ENCODE measurements at regions not wholly inside any gene's neighbourhood (a gene's known extent, or its start where the extent isn't known, plus 50 kb on each side); places are given as distances from the start of the nearest gene placed in this dataset.
A peak's percentile ranks its signal among the peaks of the same experiment; 100 is the strongest.
"Not testable (repeated sequence)": the region's sequence is repeated elsewhere in the genome, so short reads cannot be mapped to it uniquely, and the experiment has no call there.

DNA sequence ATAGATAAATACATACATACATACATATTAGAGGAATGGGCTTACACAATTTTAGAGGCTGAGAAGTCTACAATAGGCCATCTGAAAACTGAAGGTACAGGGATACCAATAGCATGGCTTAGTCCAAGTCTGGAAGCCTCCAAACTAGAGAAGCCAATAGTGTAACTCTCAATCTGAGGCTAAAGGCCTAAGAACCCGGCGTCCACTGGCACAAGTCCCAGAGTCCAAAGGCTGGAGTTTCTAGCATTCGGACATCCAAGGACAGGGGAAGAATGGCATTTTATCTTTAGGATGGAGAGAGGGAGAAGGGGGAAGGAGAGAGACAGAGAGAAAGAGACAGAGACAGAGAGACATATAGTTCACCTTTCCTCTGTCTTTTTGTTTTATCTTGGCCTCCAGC is 63.7 kb upstream of the SYT4 start:
- ATAC-seq (no peak), DNase-seq (no peak)
- intact Hi-C loops (cut with DNase I), result no loop called here

DNA sequence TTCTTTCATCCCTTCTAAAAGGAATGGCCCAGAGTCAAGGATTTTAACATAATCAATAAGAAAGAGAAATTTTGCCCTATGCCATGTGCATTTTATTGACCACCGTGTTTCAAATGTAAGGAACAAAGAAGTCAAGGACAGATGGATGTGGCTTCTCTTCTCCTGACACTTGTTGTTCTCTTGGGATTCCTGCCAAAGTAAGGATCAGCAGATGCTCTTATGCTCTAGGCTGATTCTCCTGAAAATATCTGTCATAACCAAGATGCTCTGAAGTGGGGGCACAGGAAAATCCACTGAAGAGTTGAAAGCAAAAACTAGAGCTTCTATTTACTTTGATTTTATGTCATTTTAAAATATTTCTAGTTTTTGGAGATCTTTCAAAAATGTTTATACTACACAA is 72.9 kb upstream of the SYT4 start:
- intact Hi-C loops (cut with DNase I), result no loop called here
- ATAC-seq (no peak), DNase-seq (no peak)

DNA sequence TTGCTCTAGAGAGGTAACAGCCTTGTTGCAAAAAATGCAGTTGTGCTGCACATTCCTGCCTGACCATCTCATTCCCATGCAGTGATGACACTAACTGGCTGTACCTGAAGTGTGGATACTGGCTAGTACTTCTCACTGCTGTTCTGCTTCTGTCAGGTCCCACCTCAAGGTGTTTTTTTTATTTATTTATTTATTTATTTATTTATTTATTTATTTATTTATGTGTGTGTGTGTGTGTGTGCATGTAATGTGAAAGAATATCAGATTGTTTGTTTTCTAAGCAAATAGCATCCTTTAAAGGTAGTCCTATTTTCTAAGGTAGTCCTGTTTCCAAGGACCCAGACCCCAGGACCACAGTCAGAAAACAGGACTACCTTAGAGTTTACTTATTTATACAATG is 87.2 kb upstream of the SYT4 start:
- no peak for DNase-seq
- ATAC-seq, result no peak
- intact Hi-C loops (cut with DNase I), result no loop called here

DNA sequence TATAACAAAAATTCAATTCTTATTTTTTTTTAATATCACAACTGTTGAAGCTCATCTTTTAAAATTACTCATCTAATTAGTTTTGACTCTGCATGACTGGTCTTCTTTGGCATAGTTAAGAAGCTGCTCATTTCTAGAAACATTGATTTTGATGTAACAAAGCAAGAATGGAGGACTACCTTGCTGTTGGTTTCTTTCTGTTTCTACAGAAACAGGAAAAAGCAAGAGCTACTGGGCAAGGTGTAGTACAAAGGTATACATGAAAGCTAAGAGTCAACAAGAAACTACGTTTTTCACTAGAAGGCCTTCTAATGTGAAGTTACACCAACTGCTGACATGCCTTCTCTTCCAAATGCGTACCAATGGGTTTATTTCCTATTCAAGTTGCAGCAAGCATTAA is 90.6 kb upstream of the SYT4 start:
- ATAC-seq (no peak), DNase-seq (no peak)
- intact Hi-C loops (cut with DNase I), result no loop called here

DNA sequence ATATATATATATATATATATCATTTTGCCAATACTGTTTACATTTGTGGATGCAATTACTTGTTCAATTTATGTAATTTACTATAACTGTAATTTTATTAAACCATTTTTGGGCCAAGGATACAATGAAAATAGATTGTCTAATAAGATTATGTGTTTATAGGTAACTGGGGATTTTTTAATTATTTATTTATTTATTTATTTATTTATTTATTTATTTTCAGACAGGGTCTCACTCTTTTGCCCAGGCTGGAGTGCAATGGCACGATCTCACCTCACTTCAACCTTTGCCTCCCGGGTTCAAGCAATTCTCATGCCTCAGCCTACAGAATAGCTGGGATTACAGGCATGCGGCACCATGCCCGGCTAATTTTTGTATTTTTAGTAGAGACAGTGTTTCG is 92.0 kb upstream of the SYT4 start:
- ATAC-seq; intact Hi-C loops (cut with DNase I); DNase-seq: not testable (repeated sequence)

DNA sequence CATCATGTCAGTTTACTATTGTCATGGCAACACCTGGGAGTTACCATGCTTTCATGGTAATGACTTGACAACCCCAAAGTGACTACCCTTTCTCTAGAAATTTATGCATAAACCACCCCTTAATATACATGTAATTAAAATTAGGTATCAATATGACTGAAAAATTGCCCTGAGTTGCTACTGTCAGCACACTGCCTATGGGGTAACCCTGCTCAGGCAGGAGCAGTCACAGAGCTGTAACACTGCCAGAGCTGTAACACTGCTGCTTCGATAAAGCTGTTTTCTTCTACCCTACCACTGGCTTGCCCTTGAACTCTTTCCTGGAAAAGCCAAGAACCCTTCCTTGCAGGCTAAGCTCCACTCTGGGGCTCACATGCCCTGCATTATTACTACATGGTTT is 95.5 kb upstream of the SYT4 start:
- intact Hi-C loops (cut with DNase I), result no loop called here
- ATAC-seq (no peak), DNase-seq (no peak)

DNA sequence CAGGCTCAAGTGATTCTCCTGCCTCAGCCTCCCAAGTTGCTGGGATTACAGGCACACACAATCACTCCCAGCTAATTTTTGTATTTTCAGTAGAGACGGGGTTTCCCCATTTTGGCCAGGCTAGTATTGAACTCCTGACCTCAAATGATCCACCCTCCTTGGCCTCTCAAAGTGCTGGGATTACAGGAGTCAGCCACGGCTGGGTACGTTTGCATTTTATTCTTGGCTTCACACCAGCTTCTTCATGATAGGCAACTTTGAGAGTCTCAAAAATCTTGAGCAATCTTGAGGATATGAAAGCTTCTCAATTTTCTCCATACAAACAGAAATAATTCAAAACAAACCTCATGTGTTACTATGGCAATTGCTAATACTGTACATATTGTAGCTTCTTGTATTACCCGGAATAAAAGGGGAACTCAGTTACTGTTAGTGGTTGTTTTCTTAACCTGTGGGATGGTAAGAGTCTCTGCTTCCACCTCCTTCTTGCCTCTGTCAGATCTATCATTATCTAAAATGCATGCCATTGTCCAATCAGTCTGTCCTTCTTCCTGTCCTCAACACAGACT is 102.9 kb upstream of the SYT4 start:
- intact Hi-C loops (cut with DNase I), result no loop called here
- DNase-seq (no peak), ATAC-seq (peak in 1 of 2 donors; percentile 84)

DNA sequence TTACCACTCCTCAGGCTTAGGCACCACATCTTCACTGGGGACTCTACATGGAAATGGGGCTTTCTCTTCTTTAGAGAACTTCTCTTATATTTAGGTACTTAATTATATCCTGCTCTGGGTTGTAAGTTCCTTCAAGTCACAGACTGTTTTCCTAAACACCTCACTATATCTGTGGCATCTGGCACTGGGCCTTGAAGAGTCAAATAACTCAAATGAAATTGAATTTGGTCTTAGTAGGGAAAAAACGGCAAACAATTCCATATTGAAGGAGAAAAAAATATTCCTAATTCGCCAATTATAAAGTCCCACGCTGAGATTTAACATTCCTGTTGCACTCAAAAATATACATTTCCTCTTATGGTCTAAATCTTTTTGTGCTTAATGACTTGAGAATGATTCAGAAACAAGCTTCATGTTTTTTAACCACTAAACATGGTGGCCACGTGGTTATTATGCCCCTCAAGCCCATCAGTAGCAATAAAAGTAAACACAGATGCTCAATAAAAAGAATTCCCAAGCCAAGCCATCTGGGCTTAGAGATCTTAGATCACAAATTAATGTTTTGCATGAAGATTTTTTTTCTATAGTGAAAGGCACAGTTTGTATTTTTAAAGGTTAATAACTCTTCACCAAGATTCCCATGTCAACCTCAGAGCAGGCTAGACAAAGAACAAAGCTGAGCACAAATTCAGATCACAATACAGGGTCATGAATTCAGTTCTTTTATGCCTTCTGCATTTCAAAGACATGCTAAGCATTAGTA is 105.5 kb upstream of the SYT4 start:
- DNase-seq (no peak), ATAC-seq (no peak)
- intact Hi-C loops (cut with DNase I), result no loop called here

DNA sequence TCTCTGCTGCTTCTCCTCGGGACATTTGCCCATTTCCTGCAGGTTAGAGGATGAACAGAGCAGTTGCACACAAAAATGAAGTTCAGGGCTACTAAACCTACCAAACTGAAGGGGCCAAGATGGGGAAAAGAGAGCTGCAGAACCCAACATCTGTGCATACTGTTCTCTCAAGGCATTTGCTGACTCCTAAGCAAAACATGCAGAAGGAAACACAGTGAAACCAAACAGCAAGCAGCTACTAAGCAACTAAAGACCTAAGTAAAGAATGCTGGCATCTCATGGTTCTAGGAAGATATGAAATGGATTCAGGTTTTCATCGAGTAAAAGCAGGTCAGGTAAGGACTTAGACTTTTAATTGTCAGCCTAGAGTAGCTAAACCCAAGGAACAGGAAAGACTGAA is 111.9 kb upstream of the SYT4 start:
- intact Hi-C loops (cut with DNase I), result no loop called here
- ATAC-seq (peak in 1 of 2 donors; percentile 51), DNase-seq (no peak)

DNA sequence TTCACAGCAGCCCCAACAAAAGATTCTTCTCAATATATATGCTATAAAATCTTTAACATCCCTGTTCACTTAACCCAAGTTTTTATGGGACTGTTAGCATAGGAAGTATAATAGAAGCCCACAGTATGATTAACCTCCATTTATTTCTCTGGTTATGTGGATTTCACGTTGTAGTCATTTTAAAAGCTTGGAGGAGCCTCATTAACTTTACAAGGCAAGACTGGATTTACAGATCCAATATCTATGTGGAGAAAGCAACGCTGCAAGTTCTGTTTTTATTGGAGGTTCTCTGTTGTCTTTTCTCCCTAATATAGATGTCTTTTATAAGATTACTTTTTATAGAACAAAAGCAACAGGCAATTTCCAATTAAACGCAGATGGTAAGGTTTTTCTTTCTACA is 114.9 kb upstream of the SYT4 start:
- intact Hi-C loops (cut with DNase I), result loop anchor here in 1 of 2 donors (10.0 kb wide), 1 partner anchor 1337 kb away; no protein-coding TSS in a partner anchor
- ATAC-seq (no peak), DNase-seq (no peak)

DNA sequence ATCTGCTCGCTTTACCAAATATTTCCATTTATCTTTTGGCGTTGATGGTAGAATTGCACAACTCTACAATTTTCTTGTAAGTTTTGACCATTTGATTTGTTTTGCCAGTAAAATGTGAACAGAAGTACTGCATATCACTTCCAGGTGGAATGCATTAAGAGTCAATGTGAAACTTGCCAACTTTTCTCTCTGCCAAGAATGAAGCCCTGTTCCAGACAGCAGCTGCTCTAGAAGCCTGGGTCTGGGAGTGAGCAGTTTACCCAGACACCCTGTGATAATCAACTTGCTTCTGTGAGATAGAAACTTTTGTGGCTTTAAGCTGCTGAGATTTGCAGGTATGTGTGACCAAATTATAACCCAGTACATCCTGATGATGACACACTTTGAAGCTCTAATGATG is 115.9 kb upstream of the SYT4 start:
- DNase-seq, result no peak
- peak; percentile 55 to 97 for ATAC-seq
- intact Hi-C loops (cut with DNase I), result loop anchor here in 1 of 2 donors (10.0 kb wide), 1 partner anchor 1338 kb away; no protein-coding TSS in a partner anchor

DNA sequence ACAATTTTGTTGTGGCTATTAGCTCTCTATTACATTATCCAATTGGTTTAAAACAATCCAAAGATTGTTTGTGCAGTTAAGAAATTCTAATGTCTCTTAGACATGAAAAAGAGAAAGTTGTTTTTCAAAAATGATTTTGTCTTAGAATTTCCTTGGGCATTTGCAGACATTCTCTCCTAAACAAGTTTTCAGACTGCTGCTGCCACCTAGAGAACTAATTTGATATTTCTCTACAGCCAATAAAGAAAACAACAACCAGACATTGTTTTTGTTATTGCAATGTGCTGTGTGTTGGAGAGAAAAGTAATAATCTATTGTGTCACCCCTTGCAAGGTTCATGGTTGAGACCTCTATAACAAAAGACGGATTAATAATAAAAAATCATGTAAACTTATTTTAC is 119.0 kb upstream of the SYT4 start:
- ATAC-seq (no peak), DNase-seq (no peak)
- intact Hi-C loops (cut with DNase I), result loop anchor here in 1 of 2 donors (2.0 to 10.0 kb wide), 2 partner anchors 1281 to 1341 kb away; no protein-coding TSS in a partner anchor

DNA sequence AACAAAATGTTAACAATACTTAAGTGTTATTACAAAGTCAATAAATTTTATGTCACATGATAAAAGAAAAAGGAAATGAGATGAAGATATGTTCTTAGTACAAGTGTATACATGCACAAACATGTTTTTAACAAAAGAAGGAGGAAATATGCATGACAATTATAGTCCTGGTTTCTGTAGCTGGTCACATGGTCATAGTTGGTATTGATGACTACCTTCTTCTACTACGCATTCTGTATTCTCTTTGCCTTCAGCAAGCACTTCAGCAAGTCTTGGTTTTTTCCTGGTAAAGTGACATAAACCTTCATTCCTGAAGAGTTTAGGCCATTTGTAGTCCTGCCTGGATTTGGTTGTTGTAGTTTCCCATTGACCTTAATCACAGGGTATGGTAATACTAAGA is 121.3 kb upstream of the SYT4 start:
- intact Hi-C loops (cut with DNase I), result loop anchor here in 1 of 2 donors (10.0 kb wide), 1 partner anchor 1344 kb away; no protein-coding TSS in a partner anchor
- DNase-seq, result no peak
- ATAC-seq, result no peak

DNA sequence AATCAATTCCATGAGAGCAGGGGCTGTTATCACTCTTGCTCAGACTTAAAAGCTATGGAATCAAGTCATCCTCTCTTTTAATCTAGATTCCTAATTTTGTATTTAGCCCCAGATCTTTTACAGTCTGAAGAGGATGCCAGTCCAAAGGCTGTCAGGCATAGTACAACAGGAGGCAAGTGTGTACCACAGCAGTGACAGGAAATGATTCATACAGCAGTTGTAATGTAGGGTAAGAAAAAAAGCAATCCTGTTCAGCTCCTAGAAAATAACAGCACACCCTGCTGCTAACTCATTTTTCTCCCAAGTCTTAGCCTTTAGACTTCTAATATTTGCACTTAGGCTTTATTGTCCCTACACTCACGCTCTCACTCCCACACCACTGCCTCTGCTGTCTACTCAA is 127.8 kb upstream of the SYT4 start:
- no peak for ATAC-seq
- intact Hi-C loops (cut with DNase I), result no loop called here
- DNase-seq, result no peak

DNA sequence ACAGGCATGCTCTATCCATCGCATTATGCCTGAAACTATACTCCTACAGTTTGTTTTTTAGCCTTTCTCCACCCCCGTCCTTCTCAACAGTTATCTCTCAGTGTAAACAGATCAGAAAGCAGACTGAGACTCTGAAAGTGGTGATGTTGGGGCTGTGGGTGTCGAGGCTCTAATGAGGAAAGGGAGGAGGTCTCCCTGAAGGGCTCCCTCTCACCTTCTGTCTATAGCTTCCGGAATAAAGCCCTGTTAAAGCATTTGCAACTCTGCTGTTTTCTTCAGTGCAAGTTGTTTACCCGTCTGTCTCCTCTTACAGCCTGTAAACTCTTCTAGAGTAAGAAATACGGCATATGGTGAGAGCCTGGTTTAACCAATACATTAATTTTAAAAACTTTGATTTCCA is 136.7 kb upstream of the SYT4 start:
- ATAC-seq (no peak), DNase-seq (no peak)
- intact Hi-C loops (cut with DNase I), result loop anchor here in 1 of 2 donors (10.0 kb wide), 1 partner anchor 141 kb away; no protein-coding TSS in a partner anchor

DNA sequence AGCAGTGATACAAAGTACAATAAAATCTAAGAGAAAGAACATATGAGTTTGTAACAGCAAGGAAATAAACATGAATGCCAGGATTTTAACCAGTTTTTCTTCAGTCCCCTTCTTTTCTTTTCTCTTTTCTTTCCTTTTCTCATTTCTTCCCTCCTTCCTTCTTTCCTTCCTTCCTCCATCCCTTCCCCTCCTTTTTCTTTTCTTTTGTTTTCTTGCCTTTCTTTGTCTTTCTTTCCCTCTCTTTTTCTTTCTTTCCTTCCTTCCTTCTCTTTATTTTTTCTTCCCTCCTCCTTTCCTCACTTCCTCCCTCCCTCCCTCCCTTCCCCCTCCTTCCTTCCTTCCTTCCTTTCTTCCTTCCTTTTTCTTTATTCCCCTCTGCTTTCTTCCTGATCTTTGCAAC is 142.8 kb upstream of the SYT4 start:
- intact Hi-C loops (cut with DNase I), result no loop called here
- ATAC-seq, result no peak

DNA sequence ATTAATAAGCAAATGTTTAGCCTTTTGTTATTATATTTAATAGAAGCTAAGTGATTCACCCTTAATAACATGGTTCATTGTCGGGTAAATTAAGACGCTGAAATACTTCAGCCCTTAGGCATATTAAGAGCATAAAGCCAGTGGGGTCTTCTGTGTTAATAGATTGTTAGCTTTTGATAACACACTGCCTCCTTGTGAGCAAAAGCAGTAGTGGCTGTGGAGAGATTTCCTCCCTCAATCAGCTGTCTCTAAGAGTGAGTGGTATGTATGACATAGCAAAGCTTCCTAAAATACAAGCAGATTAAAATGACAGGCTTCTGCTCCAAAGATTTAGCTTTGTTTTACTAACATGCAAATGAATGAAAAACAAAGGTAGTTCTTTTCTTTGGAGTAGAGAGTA is 143.7 kb upstream of the SYT4 start:
- DNase-seq, result no peak
- no peak for ATAC-seq

More for the DNA sequence above, 142.8 kb upstream of the SYT4 start:
- DNase-seq, result no peak

DNA sequence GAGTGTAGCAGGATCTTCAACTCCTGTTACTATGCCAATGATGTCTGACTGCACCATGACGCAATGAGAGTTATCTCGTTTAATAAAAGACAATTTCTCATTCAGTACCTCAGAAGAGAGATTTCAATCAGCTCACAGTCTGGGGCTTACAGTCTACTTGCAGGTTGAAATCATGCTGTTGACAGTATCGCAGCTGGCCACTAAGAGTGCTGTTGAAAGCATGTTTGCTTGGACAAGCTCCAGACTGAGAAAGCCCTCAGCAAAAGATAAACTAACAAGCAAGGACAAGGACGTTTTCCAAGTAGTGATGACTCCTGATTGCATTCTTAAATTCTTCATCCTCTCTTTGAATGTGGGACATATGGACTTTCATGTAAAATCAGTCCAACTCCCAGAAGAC is 145.2 kb upstream of the SYT4 start:
- DNase-seq, result no peak
- peak; percentile 45 to 57 for ATAC-seq
- intact Hi-C loops (cut with DNase I), result no loop called here

More for the DNA sequence above, 143.7 kb upstream of the SYT4 start:
- intact Hi-C loops (cut with DNase I), result no loop called here

DNA sequence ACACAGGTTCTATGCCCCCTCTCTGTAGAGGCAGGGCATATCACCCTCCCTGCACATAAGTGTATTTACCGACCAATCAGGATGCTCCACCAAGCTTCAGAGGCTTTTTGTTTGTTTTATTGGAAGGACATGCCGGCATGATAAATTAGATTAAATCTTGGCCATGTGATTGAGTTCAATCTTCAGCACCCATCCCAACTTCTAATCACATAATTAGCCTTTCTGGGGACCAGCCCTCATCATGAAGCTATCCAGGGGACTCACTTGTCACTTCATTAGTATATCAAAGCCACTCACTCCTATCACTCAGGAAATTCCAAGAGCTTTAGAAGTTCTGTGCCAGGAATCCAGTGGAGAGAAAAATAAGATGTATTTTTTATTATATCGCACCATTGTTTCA is 158.6 kb upstream of the SYT4 start:
- intact Hi-C loops (cut with DNase I), result no loop called here
- ATAC-seq (no peak), DNase-seq (no peak)

DNA sequence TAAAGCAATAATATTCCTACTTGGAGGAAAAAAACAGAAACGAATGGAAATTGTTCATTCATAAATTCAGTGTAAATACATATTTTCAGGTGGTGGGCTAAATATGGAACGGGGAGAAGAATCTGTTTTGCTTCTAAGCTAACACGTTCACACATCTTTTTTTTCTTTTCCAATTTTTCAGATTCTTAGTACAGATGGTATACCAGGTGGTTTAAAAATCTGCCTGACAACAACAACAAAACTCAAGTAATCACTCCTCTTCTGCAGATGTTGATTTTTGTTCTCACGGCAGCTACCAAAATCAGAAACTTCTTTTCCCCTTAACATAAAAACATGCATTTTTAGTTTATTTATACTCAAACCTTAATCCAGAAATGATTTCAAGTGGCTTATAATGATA is 164.8 kb upstream of the SYT4 start:
- intact Hi-C loops (cut with DNase I), result no loop called here
- ATAC-seq (no peak), DNase-seq (no peak)

DNA sequence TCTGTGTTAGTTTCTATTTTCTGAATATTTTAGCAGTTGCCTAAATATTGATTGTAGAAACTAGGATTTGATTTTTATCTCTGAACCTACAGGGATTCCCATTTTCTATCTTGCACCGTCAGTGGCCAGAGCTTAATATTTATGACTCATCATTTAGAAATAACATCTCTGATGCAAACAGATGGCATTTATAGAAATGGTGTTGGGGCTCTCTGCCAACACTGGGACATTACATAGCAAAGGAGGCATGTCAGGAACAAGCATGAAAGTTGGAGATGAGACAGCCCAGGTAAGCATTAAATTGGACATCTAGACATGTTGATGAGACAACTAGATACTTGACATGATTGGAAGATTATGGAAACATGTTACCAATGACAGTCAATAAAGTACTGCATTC is 165.3 kb upstream of the SYT4 start:
- ATAC-seq, result no peak
- peak; percentile 21 for DNase-seq
- intact Hi-C loops (cut with DNase I), result no loop called here
